GM23338 (cell line): ENCODE measurements at regions not wholly inside any gene's neighbourhood (a gene's known extent, or its start where the extent isn't known, plus 50 kb on each side); places are given as distances from the start of the nearest gene placed in this dataset.

ENCODE experiments used
- ATAC-seq: fragments of 200-7000 bp; cut with Tn5 transposase; 3 replicates; pipeline ENCODE4 v1.9.1; 2020
- DNase-seq: peaks from one replicate; pipeline ENCODE4 v3.0.0-alpha.2; 2015; ENCODE audit warnings: low spot score
- H2AFZ ChIP-seq: fragments of 200-600 bp; sonication (generic); 2 replicates; pipeline ENCODE4 v1.8.0; 2016; ENCODE audit warnings: antibody characterized with exemption, mild to moderate bottlenecking, moderate library complexity
- H3F3A ChIP-seq: fragments of 200-600 bp; sonication (generic); replicated peaks from 2 replicates; pipeline ENCODE4 v1.8.0; 2017; ENCODE audit warnings: antibody characterized with exemption, mixed run types, low read depth
- H3K27ac ChIP-seq: fragments of 200-600 bp; sonication (generic); 2 replicates; pipeline ENCODE4 v1.6.1; 2016; ENCODE audit warnings: low read depth
- H3K27me3 ChIP-seq: fragments of 200-600 bp; sonication (generic); 2 replicates; pipeline ENCODE4 v1.8.0; 2016; ENCODE audit warnings: mild to moderate bottlenecking, mixed run types, moderate library complexity; ENCODE audit not compliant: insufficient read depth
- H3K36me3 ChIP-seq: fragments of 200-600 bp; sonication (generic); 2 replicates; pipeline ENCODE4 v1.8.0; 2016; ENCODE audit warnings: mild to moderate bottlenecking; ENCODE audit not compliant: insufficient read depth
- H3K4me1 ChIP-seq: fragments of 200-600 bp; sonication (generic); 2 replicates; pipeline ENCODE4 v1.8.0; 2016; ENCODE audit warnings: mild to moderate bottlenecking, moderate library complexity; ENCODE audit not compliant: insufficient read depth
- H3K4me2 ChIP-seq: fragments of 200-600 bp; sonication (generic); 2 replicates; pipeline ENCODE4 v1.7.1; 2017; ENCODE audit warnings: mixed run types
- H3K4me3 ChIP-seq: fragments of 200-600 bp; sonication (generic); 2 replicates; pipeline ENCODE4 v1.6.1; 2016; ENCODE audit warnings: mixed run types
- H3K79me2 ChIP-seq: fragments of 200-600 bp; sonication (generic); replicated peaks from 2 replicates; pipeline ENCODE4 v1.8.0; 2017; ENCODE audit warnings: mild to moderate bottlenecking; ENCODE audit not compliant: insufficient read depth
- H3K9me2 ChIP-seq: fragments of 200-600 bp; sonication (generic); 2 replicates; pipeline ENCODE4 v1.8.0; 2017; ENCODE audit not compliant: insufficient read depth
- H4K20me1 ChIP-seq: fragments of 200-600 bp; sonication (generic); replicated peaks from 2 replicates; pipeline ENCODE4 v1.8.0; 2017; ENCODE audit warnings: mild to moderate bottlenecking; ENCODE audit not compliant: insufficient read depth
- H3K27ac Mint-ChIP-seq: 2 replicates; pipeline ENCODE4 v1.8.0; 2020; ENCODE audit warnings: inconsistent platforms, mild to moderate bottlenecking, moderate library complexity, mixed read lengths
- H3K27me3 Mint-ChIP-seq: 3 replicates; pipeline ENCODE4 v1.8.0; 2022; ENCODE audit warnings: low read depth, mild to moderate bottlenecking, moderate library complexity, mixed read lengths, inconsistent platforms; ENCODE audit not compliant: insufficient read depth, poor library complexity
- H3K36me3 Mint-ChIP-seq: 3 replicates; pipeline ENCODE4 v1.8.0; 2021; ENCODE audit warnings: low read depth, mild to moderate bottlenecking, inconsistent platforms, moderate library complexity, mixed read lengths
- H3K4me1 Mint-ChIP-seq: 3 replicates; pipeline ENCODE4 v1.8.0; 2020; ENCODE audit warnings: mild to moderate bottlenecking, inconsistent platforms, mixed read lengths
- H3K4me3 Mint-ChIP-seq: 3 replicates; pipeline ENCODE4 v1.8.0; 2021; ENCODE audit warnings: moderate library complexity, mild to moderate bottlenecking, inconsistent platforms, mixed read lengths
- H3K9me3 Mint-ChIP-seq: 3 replicates; pipeline ENCODE4 v1.8.0; 2020; ENCODE audit warnings: moderate library complexity, mild to moderate bottlenecking, inconsistent platforms, mixed read lengths
- CREB1 ChIP-seq: fragments of 250-450 bp; sonication (Bioruptor Pico); IDR thresholded peaks from 2 replicates; pipeline ENCODE4 v1.5.0; 2020; ENCODE audit warnings: low read depth, mild to moderate bottlenecking, moderate library complexity
- EZH2 ChIP-seq: fragments of 200-600 bp; sonication (generic); IDR thresholded peaks from one replicate; pipeline ENCODE4 v1.8.0; 2017; ENCODE audit warnings: antibody characterized with exemption, mild to moderate bottlenecking, low read depth; ENCODE audit not compliant: unreplicated experiment
- JUNB ChIP-seq: IDR thresholded peaks from one replicate; pipeline ENCODE4 v1.6.1; 2016; ENCODE audit warnings: antibody characterized with exemption; ENCODE audit not compliant: unreplicated experiment
- NANOG ChIP-seq: IDR thresholded peaks from 2 replicates; pipeline ENCODE4 v1.6.1; 2016; ENCODE audit warnings: antibody characterized with exemption, borderline replicate concordance
- ZNF114 ChIP-seq: fragments of 250-450 bp; sonication (Bioruptor Pico); IDR thresholded peaks from 2 replicates; pipeline ENCODE4 v1.5.0; 2020; ENCODE audit warnings: mild to moderate bottlenecking, moderate library complexity
- TF ChIP-seq, protein P1 (sequence below), 2 experiments: fragments of 200-600 bp in 1 of 2; sonication (generic) in 1 of 2; conservative IDR thresholded peaks; 2 replicates each; pipeline versions ENCODE4 v1.5.1 to v1.6.1; 2016 to 2017; ENCODE audit warnings: antibody characterized with exemption in 2 of 2, low read depth in 2 of 2, mild to moderate bottlenecking in 2 of 2, moderate library complexity in 1 of 2
- TF ChIP-seq, protein P2 (sequence below): IDR thresholded peaks from 2 replicates; pipeline ENCODE4 v1.6.1; 2016; ENCODE audit warnings: antibody characterized with exemption
- TF ChIP-seq, protein P3 (sequence below): fragments of 250-450 bp; sonication (Bioruptor Pico); IDR thresholded peaks from 2 replicates; pipeline ENCODE4 v1.5.0; 2020; ENCODE audit warnings: mild to moderate bottlenecking, moderate library complexity

DNA sequence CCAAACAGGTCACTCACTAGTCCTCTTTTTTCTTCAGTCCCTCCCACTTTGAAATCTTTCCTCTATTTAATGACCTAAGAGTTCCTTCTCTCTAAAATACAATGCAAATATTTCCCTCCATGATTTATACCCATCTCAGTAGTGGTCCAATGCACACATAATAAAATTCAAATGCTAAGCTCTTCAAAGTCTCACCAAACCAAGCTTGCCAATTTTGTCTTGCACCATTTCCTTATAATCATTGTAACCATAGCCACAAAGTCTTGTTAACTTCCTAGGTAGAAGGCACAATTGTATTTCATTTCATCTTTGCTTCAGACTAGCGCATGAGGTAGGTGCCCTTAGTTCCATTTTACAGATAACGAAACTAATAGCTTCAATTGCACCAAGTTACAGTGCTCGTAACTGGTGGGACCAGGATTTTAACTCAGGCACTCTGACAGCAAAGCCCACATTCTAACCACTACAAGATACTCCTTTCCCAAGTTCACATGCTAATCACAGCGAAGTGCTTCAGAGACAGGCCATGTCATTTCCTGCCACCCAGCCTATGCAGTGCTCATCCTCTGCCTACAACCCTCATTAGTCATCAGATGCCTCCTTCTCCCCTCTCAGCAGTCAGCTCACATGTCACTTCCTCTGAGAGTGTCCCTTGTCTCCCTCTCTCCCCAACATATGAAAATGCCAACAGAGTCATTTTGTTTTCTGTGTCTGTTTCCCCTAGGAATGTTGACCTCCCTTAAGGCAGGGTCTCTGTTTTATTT lies 66.9 kb upstream of the PPARGC1A start (continued):
- TF ChIP-seq, protein P1, sequence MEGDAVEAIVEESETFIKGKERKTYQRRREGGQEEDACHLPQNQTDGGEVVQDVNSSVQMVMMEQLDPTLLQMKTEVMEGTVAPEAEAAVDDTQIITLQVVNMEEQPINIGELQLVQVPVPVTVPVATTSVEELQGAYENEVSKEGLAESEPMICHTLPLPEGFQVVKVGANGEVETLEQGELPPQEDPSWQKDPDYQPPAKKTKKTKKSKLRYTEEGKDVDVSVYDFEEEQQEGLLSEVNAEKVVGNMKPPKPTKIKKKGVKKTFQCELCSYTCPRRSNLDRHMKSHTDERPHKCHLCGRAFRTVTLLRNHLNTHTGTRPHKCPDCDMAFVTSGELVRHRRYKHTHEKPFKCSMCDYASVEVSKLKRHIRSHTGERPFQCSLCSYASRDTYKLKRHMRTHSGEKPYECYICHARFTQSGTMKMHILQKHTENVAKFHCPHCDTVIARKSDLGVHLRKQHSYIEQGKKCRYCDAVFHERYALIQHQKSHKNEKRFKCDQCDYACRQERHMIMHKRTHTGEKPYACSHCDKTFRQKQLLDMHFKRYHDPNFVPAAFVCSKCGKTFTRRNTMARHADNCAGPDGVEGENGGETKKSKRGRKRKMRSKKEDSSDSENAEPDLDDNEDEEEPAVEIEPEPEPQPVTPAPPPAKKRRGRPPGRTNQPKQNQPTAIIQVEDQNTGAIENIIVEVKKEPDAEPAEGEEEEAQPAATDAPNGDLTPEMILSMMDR (conservative IDR thresholded peaks at IDR 0.05; ENCODE audit: low read depth in 2 of 2) = no peak
- TF ChIP-seq, protein P2, sequence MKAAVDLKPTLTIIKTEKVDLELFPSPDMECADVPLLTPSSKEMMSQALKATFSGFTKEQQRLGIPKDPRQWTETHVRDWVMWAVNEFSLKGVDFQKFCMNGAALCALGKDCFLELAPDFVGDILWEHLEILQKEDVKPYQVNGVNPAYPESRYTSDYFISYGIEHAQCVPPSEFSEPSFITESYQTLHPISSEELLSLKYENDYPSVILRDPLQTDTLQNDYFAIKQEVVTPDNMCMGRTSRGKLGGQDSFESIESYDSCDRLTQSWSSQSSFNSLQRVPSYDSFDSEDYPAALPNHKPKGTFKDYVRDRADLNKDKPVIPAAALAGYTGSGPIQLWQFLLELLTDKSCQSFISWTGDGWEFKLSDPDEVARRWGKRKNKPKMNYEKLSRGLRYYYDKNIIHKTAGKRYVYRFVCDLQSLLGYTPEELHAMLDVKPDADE = no peak
- TF ChIP-seq ZNF114 (CRISPR knock-in tag) (no peak), JUNB (no peak)

DNA sequence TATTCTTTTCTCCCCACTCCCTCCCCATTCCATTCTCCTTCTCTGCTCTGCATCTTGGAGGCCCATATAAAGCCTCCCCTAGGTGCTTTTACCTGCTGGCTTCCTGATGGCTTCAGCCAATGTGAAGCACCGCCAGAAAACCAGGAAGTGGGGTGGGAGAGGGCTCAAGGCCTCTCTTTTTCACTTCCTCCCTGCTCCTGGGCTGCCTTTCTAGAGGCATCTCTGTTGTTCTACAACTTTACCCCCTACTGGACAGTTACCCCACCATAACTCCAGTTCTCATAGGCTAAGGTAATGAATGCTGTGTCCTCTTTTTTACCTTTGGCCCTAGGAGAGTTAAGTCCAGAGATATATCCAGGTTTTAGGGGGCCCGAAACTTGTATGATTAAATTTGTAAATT lies 62.4 kb upstream of the PPARGC1A start:
- Mint-ChIP-seq H3K36me3 (no peaks in the 10 kb centered on the region), H3K9me3 (no peaks in the 10 kb centered on the region; the same call in 2 of the 3 replicates), H3K27me3 (no peaks in the 10 kb centered on the region), H3K4me1 (peaks cover 15% of the 10 kb centered on the region; the same call in 2 of the 3 replicates), H3K27ac (peak overlapping the region; percentile 70; the same call in 1 of the 2 replicates), H3K4me3 (no peak overlapping the region)
- DNase-seq (no peak), ATAC-seq (no peak)
- H3K27ac ChIP-seq = no peak overlapping the region
- H3K4me2 ChIP-seq = no peak overlapping the region
- no peaks in the 10 kb centered on the region for H3K79me2 ChIP-seq
- H3K36me3 ChIP-seq = no peaks in the 10 kb centered on the region
- peaks cover 23% of the 10 kb centered on the region for H3K9me2 ChIP-seq
- no peaks in the 10 kb centered on the region for H3K27me3 ChIP-seq
- TF ChIP-seq ZNF114 (CRISPR knock-in tag) (no peak), CREB1 (no peak), JUNB (no peak), NANOG (no peak), EZH2 (no peak)
- TF ChIP-seq, protein P3, sequence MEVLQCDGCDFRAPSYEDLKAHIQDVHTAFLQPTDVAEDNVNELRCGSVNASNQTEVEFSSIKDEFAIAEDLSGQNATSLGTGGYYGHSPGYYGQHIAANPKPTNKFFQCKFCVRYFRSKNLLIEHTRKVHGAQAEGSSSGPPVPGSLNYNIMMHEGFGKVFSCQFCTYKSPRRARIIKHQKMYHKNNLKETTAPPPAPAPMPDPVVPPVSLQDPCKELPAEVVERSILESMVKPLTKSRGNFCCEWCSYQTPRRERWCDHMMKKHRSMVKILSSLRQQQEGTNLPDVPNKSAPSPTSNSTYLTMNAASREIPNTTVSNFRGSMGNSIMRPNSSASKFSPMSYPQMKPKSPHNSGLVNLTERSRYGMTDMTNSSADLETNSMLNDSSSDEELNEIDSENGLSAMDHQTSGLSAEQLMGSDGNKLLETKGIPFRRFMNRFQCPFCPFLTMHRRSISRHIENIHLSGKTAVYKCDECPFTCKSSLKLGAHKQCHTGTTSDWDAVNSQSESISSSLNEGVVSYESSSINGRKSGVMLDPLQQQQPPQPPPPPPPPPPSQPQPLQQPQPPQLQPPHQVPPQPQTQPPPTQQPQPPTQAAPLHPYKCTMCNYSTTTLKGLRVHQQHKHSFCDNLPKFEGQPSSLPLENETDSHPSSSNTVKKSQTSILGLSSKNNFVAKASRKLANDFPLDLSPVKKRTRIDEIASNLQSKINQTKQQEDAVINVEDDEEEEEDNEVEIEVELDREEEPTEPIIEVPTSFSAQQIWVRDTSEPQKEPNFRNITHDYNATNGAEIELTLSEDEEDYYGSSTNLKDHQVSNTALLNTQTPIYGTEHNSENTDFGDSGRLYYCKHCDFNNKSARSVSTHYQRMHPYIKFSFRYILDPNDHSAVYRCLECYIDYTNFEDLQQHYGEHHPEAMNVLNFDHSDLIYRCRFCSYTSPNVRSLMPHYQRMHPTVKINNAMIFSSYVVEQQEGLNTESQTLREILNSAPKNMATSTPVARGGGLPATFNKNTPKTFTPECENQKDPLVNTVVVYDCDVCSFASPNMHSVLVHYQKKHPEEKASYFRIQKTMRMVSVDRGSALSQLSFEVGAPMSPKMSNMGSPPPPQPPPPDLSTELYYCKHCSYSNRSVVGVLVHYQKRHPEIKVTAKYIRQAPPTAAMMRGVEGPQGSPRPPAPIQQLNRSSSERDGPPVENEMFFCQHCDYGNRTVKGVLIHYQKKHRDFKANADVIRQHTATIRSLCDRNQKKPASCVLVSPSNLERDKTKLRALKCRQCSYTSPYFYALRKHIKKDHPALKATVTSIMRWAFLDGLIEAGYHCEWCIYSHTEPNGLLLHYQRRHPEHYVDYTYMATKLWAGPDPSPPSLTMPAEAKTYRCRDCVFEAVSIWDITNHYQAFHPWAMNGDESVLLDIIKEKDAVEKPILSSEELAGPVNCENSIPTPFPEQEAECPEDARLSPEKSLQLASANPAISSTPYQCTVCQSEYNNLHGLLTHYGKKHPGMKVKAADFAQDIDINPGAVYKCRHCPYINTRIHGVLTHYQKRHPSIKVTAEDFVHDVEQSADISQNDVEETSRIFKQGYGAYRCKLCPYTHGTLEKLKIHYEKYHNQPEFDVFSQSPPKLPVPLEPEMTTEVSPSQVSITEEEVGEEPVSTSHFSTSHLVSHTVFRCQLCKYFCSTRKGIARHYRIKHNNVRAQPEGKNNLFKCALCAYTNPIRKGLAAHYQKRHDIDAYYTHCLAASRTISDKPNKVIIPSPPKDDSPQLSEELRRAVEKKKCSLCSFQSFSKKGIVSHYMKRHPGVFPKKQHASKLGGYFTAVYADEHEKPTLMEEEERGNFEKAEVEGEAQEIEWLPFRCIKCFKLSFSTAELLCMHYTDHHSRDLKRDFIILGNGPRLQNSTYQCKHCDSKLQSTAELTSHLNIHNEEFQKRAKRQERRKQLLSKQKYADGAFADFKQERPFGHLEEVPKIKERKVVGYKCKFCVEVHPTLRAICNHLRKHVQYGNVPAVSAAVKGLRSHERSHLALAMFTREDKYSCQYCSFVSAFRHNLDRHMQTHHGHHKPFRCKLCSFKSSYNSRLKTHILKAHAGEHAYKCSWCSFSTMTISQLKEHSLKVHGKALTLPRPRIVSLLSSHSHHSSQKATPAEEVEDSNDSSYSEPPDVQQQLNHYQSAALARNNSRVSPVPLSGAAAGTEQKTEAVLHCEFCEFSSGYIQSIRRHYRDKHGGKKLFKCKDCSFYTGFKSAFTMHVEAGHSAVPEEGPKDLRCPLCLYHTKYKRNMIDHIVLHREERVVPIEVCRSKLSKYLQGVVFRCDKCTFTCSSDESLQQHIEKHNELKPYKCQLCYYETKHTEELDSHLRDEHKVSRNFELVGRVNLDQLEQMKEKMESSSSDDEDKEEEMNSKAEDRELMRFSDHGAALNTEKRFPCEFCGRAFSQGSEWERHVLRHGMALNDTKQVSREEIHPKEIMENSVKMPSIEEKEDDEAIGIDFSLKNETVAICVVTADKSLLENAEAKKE (CRISPR knock-in tag) = no peak
- no peak overlapping the region for H2AFZ ChIP-seq
- H4K20me1 ChIP-seq = no peaks in the 10 kb centered on the region
- no peaks in the 10 kb centered on the region for H3F3A ChIP-seq
- H3K4me3 ChIP-seq = no peak overlapping the region
- H3K4me1 ChIP-seq = peaks cover 11% of the 10 kb centered on the region
